ENCODE measurements at regions not wholly inside any gene's neighbourhood (a gene's known extent, or its start where the extent isn't known, plus 50 kb on each side); places are given as distances from the start of the nearest gene placed in this dataset.
"Not testable (repeated sequence)": the region's sequence is repeated elsewhere in the genome, so short reads cannot be mapped to it uniquely, and the experiment has no call there.

DNA sequence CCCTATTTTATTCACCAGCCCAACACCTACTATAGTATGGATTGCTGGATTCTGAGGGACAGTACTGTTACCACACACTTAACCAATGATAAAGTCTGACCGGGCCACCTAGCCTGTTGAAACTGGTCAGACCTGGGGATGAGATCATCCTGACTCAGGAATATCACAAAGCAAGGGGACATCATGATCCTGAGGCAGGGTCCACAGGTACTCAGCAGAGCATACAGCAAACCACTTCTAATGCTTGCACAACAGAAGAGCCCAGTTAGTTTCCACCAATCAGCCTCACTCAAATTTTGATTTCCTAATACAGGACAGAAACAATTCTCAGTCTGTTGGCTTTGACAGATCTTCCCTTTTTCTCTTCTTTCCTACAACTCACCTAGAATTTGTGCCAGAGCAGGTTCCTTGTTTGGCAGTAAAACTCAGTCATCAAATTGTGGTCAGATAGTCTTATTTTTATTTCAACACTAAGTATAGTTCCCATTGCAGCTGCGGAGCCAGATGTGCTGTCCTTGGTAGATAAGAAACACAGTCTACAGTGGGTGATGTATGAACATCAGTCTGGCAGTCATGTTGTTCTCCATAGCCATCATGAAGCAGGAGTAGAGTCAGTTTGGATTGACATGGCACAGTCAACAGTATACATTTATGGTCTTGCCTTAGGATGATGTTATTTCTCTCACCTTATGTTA lies 90.1 kb upstream of the PRR23C start:
- no peak for DNase-seq (ENCODE audit: low read depth)

DNA sequence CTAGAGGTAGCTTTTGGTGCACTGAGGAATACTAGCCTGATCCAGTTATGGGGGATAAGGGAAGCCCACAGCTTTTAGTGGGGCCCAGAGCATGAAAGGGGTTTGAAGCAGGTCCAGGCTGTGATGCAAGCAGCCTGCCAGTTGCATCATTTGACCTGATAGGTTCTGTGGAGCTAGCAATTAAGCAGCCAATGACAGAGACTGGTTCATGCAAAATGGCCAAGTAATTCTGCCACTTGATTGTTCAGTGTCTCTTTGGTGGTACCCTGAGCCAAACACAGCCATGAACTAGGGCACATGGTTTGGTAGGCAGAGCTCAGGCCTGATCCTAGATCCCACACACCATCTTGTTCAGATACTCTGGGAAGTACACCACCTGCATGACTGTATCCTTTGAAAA lies 91.0 kb upstream of the PRR23C start:
- DNase-seq (ENCODE audit: low read depth): no peak

DNA sequence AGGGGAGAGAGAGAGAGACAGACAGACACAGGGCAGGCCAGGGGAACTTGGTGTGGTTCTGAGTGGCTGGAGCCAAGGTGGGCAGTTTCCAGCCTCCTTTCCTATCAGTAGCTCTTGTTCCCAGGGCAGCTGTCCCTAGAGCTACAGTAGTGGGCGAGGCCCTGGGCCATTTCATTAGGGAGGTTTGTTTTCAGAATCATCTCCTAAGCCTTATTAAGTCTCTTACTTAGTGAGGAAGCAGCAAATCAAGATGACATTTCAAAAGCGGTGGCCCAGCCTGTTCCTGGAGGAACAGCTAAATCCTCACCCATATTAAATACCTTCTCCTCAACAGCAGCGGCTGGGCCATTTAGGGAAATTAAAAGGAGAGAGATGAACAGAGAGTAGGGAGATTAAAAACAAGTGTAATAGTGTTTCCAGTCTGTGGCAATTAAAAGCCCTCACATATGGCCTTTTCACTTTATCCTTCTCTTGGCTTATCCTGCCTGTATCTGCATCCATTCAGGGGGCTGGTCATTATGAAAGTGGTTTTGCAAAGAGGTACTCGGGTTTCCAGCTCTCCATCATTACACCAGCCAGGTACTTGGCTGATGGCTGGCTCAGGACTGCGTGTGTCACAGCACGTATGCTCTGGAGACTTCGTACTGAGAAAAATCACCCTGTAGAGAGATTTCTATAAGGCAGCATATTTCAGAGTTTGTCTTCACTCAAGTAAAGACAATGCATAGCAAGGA lies 91.9 kb upstream of the PRR23C start:
- no peak for DNase-seq (ENCODE audit: low read depth)

DNA sequence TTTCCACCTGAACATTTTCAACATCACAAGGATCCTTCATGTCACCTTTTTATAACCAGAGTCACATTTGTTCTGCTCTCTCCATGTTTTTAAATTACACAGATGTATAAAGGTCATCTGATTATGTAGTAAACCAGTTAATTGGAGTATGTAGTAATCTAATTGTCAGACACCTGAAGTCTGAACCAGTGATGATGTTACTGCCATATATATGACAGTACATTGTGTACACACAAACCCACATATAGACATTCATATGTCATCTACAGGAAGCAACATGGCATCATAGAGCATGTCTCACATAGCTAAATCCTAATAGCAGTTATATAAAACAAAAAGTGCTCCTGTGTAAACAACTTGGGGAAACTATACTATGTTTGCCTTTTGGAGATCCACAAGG lies 95.9 kb upstream of the PRR23C start:
- no peak for DNase-seq (ENCODE audit: low read depth)

DNA sequence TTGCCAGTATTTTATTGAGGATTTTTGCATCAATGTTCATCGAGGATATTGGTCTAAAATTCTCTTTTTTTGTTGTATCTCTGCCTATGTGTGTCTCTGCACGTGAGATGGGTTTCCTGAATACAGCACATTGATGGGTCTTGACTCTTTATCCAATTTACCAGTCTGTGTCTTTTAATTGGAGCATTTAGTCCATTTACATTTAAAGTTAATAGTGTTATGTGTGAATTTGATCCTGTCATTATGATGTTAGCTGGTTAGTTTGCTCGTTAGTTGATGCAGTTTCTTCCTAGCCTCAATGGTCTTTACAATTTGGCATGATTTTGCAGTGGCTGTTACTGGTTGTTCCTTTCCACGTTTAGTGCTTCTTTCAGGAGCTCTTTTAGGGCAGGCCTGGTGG lies 101.3 kb upstream of the PRR23C start:
- not testable (repeated sequence) for DNase-seq (ENCODE audit: low read depth)

DNA sequence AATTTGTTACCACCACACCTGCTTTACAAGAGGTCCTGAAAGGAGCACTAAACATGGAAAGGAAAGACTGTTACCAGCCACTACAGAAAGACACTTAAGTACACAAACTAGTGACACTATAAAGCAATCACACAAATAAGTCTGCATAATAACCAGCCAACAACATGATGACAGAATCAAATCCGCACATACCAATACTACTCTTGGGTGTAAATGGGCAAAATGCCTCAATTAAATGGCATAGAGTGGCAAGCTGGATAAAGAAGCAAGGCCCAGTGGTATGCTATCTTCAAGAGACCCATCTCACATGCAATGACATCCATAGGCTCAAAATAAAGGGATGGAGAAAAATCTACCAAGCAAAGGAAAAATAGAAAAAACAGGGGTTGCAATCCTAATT lies 106.8 kb upstream of the PRR23C start:
- no peak for DNase-seq (ENCODE audit: low read depth)

DNA sequence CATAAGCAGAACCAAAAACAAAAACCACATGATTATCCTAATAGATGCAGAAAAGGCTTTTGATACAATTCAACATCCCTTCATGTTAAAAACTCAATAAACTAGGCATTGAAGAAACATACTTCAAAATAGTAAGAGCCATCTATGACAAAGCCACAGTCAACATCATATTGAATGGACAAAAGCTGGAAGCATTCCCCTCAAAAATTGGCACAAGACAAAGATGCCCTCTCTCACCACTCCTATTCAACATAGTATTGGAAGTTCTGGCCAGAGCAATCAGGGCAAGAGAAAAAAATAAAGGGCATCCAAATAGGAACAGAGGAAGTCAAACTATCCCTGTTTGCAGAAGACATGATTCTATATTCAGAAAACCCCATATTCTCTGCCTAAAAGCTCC lies 108.7 kb upstream of the PRR23C start:
- DNase-seq (ENCODE audit: low read depth): not testable (repeated sequence)

DNA sequence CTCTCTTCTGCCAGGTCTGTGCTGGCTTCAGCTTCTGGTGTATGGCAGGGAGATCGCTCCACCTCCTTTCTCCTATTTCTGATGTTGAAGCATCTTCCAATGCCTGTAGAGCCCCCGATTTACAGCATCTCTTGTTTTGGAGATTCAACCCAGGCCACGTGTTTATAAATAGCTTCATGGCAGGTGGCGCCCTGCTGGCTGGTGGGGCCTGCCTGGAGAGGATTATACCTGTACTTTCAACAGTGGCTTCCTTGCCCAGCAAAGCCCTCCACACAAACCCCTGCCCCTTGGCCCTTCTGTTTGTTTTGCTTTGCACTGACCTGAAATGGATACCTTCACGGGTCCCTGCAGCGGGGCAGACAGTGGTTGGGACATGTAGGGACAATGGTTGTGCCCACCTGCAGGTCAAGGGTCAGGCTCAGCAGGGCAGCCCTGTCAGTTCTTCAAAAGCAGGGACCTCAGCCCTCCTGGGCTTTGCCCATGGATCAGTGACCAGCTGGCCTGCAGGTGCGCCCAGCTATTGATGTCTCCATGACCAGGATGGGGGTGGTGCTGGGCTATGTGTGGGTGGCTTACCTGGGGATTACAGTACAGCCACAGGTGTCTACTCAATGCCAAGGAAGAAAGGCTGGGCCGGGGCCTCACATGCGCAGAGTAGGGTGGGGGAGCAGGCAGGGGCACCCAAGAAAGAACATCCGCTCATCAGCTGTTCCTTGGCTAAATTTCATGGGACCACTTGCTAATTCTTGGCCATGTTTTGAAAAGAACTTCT lies 112.7 kb upstream of the PRR23C start:
- DNase-seq (ENCODE audit: low read depth): no peak

DNA sequence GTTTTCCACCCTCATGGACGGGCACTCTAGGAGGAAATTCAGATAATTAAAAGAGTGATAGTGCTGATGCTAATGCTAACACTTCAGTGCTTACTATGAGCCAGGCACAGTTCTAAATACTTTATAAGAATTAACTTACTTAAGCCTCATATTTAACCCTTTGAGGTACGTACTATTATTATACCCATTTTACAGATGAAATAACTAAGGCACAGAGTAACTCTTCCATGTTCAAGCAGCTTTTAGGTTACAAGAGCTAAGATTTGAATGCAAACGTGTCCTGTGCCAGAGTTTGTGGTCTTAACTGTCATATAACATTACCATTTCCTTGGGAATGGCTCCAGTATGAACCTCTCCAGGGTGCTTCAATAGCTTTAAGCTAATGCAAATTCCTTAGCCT lies 114.7 kb upstream of the PRR23C start:
- DNase-seq (ENCODE audit: low read depth): no peak

DNA sequence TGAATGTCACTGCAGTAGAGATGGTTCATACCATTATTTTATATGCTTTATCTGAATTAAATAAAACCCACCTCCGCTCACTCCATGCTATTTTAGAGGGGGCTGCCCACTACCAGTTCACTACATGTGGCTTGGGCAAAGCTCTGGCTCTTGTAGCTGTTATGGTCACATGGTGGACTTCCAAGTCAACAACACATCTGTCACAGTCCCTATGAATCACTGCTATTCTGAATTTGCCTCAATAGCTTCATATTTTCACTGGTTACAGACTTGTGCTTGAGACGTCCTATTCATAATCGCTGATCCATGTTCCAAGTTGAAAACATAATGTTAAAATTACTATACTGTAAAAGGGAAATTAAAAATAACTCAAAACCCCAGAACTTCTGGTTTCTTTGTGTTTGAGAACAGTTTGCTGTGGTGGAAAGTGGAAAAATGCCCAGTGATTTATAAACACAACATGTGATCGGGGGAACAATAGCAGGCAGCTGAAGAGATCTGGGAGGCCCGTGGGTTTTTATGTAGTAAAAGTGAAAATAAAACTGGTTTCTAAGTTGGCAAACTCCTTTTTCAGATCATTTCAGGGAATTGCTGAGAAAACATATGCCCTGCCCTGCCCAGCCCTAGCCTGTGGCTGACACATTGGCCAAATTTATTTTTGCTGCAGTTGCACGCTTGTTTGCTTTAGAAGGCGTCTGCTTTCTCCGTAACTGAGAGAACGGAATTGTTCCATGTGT lies 128.8 kb upstream of the PRR23C start:
- no peak for DNase-seq (ENCODE audit: low read depth)

DNA sequence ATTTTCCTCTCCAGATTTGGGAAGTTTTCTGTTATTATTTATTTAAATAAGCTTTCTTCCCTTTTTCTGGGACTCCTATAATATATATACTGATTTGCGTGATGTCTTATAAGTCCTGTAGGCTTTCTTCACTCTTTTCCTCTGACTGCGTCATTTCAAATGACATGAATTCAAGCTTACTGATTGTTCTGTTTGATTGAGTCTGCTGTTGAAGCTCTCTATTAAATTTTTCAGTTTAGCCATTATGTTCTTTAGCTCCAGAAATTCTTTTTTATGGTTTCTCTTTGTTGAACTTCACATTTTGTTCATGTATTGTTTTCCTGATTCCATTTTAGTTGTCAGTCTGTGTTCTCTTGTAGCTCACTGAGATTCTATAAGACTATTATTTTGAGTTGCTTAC lies 135.8 kb upstream of the PRR23C start:
- DNase-seq (ENCODE audit: low read depth): no peak

DNA sequence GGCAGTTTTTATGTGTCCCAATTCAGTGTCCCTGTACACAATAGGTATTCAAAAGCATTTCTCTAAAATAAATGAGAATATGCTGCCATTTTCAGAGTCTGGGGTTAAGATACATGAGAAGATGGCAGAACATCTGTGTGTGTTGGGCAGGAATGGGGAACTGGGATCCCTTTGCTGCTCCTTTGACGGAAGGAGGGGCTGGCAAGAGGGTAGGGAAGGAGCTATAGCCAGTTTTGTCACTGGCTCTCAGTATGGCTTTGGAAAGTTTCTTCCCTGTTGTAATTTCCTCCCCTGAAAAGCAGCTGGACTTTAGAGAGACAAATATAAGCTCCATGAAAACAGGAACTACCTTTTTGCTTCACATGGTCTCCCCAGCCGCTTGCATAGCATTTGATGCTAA lies 137.5 kb upstream of the PRR23C start:
- no peak for DNase-seq (ENCODE audit: low read depth)

DNA sequence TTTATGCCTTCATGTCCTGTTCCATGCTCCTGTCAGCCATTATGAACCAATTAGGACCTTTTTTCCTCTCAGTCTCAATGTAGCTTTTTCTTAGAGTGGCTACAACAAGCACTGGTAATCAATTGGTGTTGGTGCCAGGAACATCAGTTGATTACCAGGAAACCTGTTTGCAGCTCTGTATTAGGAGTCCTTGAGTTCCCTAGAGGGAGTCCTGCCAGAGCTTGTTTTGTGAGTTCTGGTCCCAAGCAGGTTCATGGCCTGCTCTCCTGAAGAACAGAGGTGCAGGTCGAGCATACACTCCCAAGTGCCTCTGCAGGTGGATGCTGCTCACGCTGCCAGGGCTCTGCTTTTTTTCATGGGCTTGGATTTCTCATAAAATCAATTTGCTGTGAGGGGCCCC lies 137.9 kb upstream of the PRR23C start:
- DNase-seq (ENCODE audit: low read depth): no peak

DNA sequence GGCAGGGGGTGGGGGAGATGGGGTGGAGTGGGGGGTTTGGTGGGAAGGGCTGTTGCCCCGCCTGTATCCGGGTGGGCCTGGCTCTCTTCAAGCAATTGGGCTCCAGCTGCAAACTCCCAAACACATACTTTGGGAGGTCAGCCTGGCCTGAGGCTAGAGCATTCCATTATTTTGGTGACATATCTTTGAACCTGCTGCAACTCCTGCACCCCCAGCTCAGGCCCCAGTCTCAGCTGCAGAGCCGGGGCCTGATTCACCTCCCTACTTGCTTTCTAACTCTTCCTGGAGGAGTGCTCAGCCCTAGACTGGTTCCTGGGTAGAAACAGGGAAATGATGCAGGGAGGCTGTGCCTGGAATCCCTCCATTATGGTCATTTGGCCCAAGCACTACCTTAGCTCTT lies 140.8 kb upstream of the PRR23C start:
- no peak for DNase-seq (ENCODE audit: low read depth)

DNA sequence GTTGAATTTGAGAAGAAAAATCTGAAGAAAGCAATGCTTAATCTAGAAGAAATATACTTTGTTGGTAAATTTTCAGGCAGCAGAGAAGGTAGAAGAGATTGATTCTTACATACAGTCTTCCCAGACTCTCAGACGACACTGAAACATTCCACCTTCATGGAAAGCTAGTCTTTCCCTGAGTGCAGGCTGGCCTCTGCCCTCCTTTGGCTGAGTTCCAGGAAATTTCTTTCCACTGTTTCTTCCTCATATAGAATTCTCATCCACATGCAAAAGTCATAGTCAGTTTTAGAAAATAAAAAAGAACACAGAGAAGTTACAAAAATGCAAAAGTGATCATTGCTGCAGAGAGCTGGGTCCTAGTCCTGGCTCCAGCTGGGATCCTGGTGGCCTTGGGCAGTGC lies 142.5 kb upstream of the PRR23C start:
- DNase-seq (ENCODE audit: low read depth): no peak

DNA sequence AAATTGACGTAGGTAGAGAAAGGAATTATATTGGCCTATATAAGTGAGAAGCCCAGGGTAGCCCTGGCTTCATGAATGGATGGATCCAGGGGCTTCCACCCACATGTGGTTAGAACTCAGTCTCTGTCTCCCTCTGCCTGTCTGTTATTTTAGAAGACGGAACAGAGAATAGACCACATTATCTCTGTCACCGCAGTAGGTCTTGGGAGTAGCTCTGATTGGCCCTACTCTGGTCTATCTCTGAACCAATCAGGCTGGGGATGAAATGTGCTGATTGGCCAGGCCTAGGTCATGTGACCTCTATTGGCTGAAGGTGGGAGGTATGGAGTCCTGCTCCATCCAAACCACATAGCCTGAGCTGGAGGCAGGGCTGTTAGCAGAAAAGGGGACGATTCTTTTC lies 143.0 kb upstream of the PRR23C start:
- DNase-seq (ENCODE audit: low read depth): no peak

DNA sequence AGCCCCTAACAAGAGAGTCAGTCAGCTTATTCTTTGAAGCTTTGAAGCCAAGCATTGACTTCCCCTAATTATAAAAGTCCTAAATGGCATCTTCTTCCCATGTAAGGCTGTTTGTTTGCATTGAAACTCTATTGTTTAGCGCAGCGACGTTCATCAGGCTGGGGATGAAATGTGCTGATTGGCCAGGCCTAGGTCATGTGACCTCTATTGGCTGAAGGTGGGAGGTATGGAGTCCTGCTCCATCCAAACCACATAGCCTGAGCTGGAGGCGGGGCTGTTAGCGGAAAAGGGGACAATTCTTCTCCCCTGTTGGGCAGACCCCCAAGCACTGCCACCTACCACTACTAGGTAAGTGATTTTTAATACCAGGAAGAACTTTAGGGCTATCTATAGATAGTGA lies 145.3 kb upstream of the PRR23C start:
- no peak for DNase-seq (ENCODE audit: low read depth)

DNA sequence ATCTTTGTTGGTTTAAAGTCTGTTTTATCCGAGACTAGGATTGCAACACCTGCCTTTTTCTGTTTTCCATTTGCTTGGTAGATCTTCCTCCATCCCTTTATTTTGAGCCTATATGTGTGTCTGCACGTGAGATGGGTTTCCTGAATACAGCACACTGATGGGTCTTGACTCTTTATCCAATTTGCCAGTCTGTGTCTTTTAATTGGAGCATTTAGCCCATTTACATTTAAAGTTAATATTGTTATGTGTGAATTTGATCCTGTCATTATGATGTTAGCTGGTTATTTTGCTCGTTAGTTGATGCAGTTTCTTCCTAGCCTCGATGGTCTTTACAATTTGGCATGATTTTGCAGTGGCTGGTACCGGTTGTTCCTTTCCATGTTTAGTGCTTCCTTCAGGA lies 149.4 kb upstream of the MRPS22 start:
- DNase-seq (ENCODE audit: low read depth): not testable (repeated sequence)

DNA sequence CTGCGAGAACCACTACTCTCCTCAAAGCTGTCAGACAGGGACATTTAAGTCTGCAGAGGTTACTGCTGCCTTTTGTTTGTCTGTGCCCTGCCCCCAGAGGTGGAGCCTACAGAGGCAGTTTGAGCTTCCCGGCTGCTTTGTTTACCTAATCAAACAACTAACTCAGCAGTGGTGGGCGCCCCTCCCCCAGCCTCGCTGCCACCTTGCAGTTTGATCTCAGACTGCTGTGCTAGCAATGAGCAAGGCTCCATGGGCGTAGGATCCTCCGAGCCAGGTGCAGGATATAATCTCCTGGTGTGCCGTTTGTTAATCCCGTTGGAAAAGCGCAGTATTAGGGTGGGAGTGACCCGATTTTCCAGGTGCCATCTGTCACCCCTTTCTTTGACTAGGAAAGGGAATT lies 147.7 kb upstream of the MRPS22 start:
- DNase-seq (ENCODE audit: low read depth): not testable (repeated sequence)

DNA sequence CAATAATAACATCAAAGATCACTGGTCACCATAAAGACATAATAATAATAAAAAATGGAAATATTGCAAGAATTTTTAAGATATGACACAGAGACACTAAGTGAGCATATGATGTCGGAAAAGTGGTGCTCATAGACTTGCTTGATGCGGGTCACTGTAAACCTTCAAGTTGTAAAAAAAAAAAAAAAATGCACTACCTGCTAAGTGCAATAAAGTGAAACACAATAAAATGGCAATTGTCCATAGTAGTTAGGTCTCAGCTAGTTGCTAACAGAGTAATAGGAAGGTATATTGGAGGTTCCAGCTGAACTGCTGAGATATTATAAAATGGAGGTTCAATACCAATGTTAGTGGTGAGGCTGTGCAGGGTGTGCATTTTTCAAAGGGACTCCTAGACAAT lies 146.6 kb upstream of the MRPS22 start:
- no peak for DNase-seq (ENCODE audit: low read depth)

DNA sequence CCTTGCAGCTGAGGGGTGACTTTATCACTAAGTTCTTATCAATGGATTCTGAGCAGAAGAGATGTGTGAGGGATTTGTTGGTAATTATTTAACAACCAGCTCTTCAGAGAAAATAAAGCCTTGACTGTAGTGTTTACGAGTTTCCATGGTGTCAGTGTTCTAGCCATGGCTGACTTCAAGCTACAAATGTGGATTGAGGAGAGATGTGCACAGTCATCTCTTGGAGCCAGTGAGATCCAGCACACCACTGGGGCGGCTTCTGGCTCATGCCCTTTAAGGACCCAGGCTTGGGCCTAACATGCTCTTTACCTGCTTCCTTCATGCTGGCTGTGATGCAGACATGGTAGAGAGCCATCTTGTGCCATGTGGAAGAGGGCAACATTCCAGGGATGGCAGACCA lies 145.6 kb upstream of the MRPS22 start:
- DNase-seq (ENCODE audit: low read depth): no peak

DNA sequence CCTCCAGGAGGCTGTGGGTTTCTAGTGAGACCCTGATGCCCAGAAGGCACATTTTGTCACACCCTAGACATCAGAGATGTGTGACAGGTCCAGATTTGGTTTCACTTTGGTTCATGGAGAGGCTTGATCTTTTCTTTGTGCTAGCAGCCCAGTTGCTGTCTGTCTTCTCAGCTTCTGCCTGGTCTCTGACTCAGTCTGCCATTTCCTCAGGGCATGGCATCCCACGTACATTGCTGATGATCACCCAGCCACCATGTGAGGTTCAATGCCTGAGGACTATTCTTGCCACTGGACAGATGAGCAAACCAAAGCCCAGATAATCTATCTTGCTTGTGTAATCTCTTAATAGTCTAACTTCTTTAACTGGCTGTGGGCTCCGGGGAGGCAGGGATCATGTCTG lies 144.9 kb upstream of the MRPS22 start:
- DNase-seq (ENCODE audit: low read depth): no peak

All from stimulated activated CD8-positive, alpha-beta memory T cell treated with anti-CD3 and anti-CD28 coated beads, Interleukin-4, amount 100 ng/mL, for 24 hours (primary cell).